Suprapubic skin (tissue), 3 donors: ENCODE measurements at regions not wholly inside any gene's neighbourhood (a gene's known extent, or its start where the extent isn't known, plus 50 kb on each side); places are given as distances from the start of the nearest gene placed in this dataset.

ENCODE experiments used
- EP300 ChIP-seq: sonication (generic); formaldehyde crosslinking; IDR thresholded peaks from one replicate; pipeline ENCODE4 v1.6.1; 2017; ENCODE audit warnings: antibody characterized with exemption
- POLR2A ChIP-seq, 2 donors: fragments of 450-650 bp; IDR thresholded peaks; one replicate each; pipeline ENCODE4 v1.6.1; 2017; ENCODE audit warnings: antibody characterized with exemption in 2 of 2, mild to moderate bottlenecking in 2 of 2, moderate library complexity in 2 of 2
- TF ChIP-seq, protein P1 (sequence below), 2 donors: fragments of 200-600 bp in 1 of 2; fragments of 450-650 bp in 1 of 2; sonication (generic) in 1 of 2; IDR thresholded peaks; one replicate each; pipeline ENCODE4 v1.5.1; 2016 to 2019; ENCODE audit warnings: antibody characterized with exemption in 2 of 2, mild to moderate bottlenecking in 1 of 2, moderate library complexity in 1 of 2

GRCh38 chr1:58060559-58061170 is 485.9 kb downstream of the OMA1 start:
- TF ChIP-seq, protein P1, sequence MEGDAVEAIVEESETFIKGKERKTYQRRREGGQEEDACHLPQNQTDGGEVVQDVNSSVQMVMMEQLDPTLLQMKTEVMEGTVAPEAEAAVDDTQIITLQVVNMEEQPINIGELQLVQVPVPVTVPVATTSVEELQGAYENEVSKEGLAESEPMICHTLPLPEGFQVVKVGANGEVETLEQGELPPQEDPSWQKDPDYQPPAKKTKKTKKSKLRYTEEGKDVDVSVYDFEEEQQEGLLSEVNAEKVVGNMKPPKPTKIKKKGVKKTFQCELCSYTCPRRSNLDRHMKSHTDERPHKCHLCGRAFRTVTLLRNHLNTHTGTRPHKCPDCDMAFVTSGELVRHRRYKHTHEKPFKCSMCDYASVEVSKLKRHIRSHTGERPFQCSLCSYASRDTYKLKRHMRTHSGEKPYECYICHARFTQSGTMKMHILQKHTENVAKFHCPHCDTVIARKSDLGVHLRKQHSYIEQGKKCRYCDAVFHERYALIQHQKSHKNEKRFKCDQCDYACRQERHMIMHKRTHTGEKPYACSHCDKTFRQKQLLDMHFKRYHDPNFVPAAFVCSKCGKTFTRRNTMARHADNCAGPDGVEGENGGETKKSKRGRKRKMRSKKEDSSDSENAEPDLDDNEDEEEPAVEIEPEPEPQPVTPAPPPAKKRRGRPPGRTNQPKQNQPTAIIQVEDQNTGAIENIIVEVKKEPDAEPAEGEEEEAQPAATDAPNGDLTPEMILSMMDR (IDR thresholded peaks at IDR 0.05): no peak
- TF ChIP-seq POLR2A (IDR thresholded peaks at IDR 0.05): no peak
- no peak for TF ChIP-seq EP300
